ENCODE measurements at regions not wholly inside any gene's neighbourhood (a gene's known extent, or its start where the extent isn't known, plus 50 kb on each side); places are given as distances from the start of the nearest gene placed in this dataset.

- no peak for TF ChIP-seq FOXS1 (CRISPR knock-in tag; IDR thresholded peaks at IDR 0.05)
- TF ChIP-seq, protein P1, sequence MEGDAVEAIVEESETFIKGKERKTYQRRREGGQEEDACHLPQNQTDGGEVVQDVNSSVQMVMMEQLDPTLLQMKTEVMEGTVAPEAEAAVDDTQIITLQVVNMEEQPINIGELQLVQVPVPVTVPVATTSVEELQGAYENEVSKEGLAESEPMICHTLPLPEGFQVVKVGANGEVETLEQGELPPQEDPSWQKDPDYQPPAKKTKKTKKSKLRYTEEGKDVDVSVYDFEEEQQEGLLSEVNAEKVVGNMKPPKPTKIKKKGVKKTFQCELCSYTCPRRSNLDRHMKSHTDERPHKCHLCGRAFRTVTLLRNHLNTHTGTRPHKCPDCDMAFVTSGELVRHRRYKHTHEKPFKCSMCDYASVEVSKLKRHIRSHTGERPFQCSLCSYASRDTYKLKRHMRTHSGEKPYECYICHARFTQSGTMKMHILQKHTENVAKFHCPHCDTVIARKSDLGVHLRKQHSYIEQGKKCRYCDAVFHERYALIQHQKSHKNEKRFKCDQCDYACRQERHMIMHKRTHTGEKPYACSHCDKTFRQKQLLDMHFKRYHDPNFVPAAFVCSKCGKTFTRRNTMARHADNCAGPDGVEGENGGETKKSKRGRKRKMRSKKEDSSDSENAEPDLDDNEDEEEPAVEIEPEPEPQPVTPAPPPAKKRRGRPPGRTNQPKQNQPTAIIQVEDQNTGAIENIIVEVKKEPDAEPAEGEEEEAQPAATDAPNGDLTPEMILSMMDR (IDR thresholded peaks at IDR 0.05) = no peak
Measured at GRCh38 chr18:65322895-65323294, 427.9 kb upstream of the CDH7 start.
